NOMO-1 (cell line): ENCODE measurements at regions not wholly inside any gene's neighbourhood (a gene's known extent, or its start where the extent isn't known, plus 50 kb on each side); places are given as distances from the start of the nearest gene placed in this dataset.

Experiments used
- DNase-seq, 2 experiments: peaks; one replicate each; lab custom pipeline; 2025; ENCODE audit not compliant: unreplicated experiment in 2 of 2; lab: John Stamatoyannopoulos, UW

DNA sequence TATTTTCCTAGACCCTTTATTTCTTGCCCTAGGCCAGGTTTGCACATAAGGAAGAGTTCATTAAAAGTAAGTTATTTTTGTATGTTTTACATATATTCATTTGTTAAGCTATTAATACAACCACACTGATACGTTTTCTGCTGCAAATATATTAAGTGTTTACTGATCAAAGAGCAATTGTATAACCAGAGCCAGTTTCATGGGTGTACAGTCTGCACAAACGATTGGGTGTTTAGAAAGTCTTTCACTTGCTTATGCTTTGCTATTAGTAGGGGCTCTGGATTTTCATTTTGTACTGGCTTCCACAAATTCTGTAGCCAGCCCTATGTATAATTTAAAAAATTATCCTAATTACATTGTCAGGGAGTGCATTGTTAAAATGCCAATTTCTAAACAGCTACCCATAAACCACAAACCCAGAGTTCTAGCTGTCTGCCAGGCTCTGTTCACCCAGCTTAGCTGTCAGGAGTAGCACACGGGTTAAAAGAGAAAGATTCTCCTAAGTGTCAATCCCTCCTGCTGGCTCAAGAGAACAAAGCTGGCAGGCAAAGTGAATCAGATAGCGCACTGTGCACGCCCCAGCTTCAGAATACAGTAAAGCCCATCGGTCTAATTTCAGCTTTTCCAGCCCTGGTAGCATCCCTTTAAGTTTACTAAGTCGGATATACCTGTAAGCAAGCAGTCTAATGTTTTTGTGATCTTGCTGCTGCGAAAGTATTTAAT lies 151.0 kb upstream of the LMO3 start:
- DNase-seq, result no peak

DNA sequence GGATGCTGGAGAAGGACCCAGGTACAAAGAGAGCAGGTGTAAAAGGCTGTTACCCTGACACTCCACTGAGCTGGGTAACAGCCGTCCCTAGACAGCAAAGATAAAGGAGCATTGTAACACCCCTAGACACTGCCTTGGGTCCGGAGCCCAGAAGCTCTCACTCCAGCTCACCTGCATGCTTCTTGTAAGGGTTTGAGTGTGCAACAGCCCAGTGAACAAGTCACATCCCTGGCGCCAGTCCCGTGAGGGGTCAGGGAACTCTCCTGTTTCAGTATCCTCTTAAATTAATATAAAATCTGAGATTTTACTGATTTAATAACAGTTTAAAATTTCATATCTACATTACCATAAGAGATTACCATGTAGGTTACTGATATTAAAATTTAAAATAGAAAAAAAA lies 124.8 kb upstream of the LMO3 start:
- no peak for DNase-seq

DNA sequence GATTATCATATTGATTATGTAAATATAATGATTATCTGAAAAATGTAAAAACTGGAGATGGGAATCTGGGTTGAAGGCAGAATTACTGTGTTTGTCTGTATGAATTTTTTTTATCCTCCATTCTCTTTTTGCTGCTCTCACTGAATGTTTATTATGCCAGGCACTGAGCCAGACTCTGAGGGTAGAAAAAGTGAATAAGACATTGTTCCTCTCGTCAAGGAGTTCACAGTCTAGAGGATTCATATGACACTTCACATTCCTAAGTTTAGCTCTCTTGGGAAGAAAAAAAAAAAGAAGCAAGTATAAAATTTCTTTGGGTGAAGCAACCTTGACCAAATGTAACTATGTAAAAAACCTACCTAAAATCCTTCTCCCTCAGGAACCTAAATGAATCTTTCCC lies 120.9 kb upstream of the LMO3 start:
- no peak for DNase-seq

DNA sequence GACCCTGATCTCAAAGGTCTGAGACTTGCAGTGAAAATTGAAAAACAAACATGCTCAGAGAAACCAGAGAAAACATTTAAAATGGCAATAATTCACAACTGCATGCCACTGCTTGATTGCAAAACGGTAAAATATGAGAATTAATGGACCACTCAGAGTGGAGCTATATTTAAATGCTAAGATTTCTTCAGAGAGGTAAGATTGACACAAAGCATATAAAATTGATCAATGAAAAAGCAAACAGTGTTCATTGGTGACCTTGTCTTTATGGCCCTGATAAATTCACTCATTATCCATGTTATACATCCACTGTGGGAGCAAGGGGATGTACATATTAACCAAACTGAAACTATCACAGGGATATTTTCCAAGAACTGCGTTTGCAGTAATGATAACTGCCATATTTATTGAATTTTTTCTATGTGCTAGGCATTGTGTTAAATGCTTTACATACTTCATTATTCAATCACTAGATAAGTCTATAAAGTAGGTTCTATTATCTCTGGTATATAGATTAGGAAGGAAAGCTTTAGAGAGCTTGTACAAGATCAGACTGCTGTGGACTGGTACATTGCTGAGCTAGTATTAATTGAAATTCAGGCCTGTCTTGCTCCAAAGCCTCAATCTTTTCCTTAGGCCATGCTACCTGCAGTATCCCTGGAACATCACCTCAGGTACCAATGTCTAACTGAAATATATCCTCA lies 113.9 kb upstream of the LMO3 start:
- no peak for DNase-seq

- no peak for DNase-seq
Measured at GRCh38 chr12:16716928-16717327, 111.0 kb upstream of the LMO3 start.

GRCh38 chr12:16692099-16692498 lies 86.1 kb upstream of the LMO3 start:
- DNase-seq, result no peak

DNA sequence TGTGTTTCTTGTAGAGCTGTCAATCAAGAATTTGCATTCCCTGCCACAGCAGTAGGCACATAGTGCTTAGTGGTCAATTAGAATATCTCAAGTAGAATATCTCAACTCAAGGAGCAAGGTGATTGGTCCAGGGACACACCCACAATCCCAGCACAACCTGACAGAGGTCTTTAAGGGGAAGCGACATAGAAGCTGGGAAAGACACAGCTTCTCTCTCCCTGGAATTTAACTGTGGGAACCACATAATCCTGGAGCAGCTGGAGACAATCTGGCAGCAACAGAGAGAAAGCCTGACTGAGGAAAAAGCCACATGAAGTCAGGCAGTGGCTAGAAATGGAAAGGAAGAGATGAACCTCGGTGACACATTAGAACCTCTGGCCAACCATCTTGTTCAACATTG lies 85.7 kb upstream of the LMO3 start:
- DNase-seq, result no peak

DNA sequence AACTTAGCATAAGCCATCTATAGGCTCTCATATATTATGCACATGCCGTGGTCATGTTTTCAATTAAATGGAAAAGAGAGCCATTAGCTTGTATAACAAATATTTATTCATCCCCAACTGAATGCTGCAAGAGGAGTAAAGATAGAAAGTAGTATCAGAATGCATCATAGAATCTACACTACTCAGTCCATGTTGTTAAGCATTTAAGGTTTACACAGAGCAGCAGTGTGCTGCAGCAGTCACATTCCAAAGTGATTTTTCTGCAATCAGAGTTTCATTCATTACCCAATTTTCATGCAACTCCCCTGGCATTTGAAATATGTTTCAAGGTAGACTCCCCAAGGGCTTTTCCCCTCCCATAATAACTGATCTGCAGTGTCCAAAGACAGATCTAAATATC lies 82.2 kb upstream of the LMO3 start:
- no peak for DNase-seq

GRCh38 chr12:16685107-16685506 lies 79.1 kb upstream of the LMO3 start:
- DNase-seq, result no peak

- DNase-seq, result no peak
Measured at GRCh38 chr12:16681196-16681595, 75.2 kb upstream of the LMO3 start.

DNA sequence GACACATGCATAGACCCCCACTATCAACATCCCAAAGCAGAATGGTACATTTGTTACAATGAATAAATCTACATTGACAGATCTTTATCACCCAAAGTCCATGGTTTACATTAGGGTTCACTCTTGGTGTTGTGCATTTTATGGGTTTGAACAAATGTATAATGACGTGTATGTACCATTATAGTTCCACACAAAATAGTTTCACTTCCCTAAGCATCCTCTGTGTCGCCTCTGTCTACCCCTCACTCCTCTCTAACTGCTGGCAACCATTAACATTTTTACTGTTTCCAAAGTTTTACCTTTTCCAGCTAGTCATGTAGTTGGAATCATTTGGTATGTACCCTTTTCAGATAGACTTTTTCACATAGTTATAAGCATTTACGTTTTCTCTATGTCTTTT lies 69.5 kb upstream of the LMO3 start:
- no peak for DNase-seq

GRCh38 chr12:16674885-16675284 lies 68.9 kb upstream of the LMO3 start:
- DNase-seq, result no peak

GRCh38 chr12:16670456-16671050 lies 64.6 kb upstream of the LMO3 start:
- no peak for DNase-seq

DNA sequence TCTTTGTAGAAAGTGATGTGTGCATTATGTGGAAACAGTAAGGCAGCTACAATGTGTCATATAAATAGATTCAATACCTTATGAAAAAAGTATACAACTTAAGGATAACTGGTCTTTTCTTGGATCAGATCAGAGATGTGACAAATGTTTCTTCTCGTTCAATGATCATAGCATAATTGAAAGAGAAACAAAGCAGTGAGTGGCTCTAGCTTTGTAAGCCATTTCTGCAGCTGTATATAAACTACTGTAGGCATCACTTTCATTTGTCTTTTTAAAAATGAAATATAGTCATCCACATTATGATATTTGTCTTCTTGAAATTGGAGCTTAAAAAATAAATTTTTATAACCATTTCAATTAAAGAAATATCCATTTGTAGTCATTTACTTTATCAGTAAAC lies 63.8 kb upstream of the LMO3 start:
- no peak for DNase-seq

- no peak for DNase-seq
Measured at GRCh38 chr12:16668198-16668597, 62.2 kb upstream of the LMO3 start.

- DNase-seq, result no peak
Measured at GRCh38 chr12:16658699-16659098, 52.7 kb upstream of the LMO3 start.
